Urinary bladder (tissue), 3 donors: ENCODE measurements at regions not wholly inside any gene's neighbourhood (a gene's known extent, or its start where the extent isn't known, plus 50 kb on each side); places are given as distances from the start of the nearest gene placed in this dataset.

Experiments
- DNase-seq: peaks from one replicate; pipeline ENCODE4 v3.0.0-alpha.2; 2015; ENCODE audit errors: extremely low spot score
- H3K27ac ChIP-seq: one replicate; pipeline ENCODE4 v1.5.1; 2013; ENCODE audit warnings: low read depth, mild to moderate bottlenecking, moderate library complexity
- H3K36me3 ChIP-seq: one replicate; pipeline ENCODE4 v1.6.1; 2013; ENCODE audit warnings: mild to moderate bottlenecking, moderate library complexity; ENCODE audit not compliant: insufficient read depth
- H3K4me1 ChIP-seq: one replicate; pipeline ENCODE4 v1.6.1; 2013; ENCODE audit warnings: mild to moderate bottlenecking, moderate library complexity; ENCODE audit not compliant: insufficient read depth
- H3K4me3 ChIP-seq: one replicate; pipeline ENCODE4 v1.5.1; 2013; ENCODE audit warnings: low read depth, low read length
- WGBS: extraction: QIAGEN DNeasy Blood & Tissue Kit; methylation state at CpG from one replicate; pipeline ENCODE4 v1.1.7; 2013; 5-methylcytosine and 5-hydroxymethylcytosine counted together
- donor health status: healthy with polysubstance abuse.
- donor health status: healthy.

- Histone ChIP-seq H3K4me1 (no peaks in the 10 kb centered on the region), H3K4me3 (no peak overlapping the region), H3K27ac (no peak overlapping the region), H3K36me3 (no peaks in the 10 kb centered on the region)
- DNase-seq, result no peak
- 93% methylated on average over 5 of the region's 5 CpGs for WGBS
These were observed 156.1 kb upstream of the LNX1 start for GRCh38 chr4:53747401-53747800.

- DNase-seq, result no peak
- no peak overlapping the region for H3K27ac ChIP-seq
- H3K36me3 ChIP-seq, result no peaks in the 10 kb centered on the region
- H3K4me1 ChIP-seq, result no peaks in the 10 kb centered on the region
- no peak overlapping the region for H3K4me3 ChIP-seq
- 53% methylated on average over 4 of the region's 4 CpGs for WGBS
These were observed 153.3 kb upstream of the LNX1 start for GRCh38 chr4:53744446-53745160.

GRCh38 chr4:53734584-53735353 lies 143.5 kb upstream of the LNX1 start:
- WGBS, result 41% methylated on average over 3 of the region's 3 CpGs
- no peaks in the 10 kb centered on the region for H3K36me3 ChIP-seq
- no peak for DNase-seq
- H3K4me3 ChIP-seq, result no peak overlapping the region
- no peaks in the 10 kb centered on the region for H3K4me1 ChIP-seq
- H3K27ac ChIP-seq, result no peak overlapping the region

GRCh38 chr4:53734182-53734581 lies 142.9 kb upstream of the LNX1 start:
- no peaks in the 10 kb centered on the region for H3K4me1 ChIP-seq
- no peak overlapping the region for H3K4me3 ChIP-seq
- 58% methylated on average over 8 of the region's 8 CpGs for WGBS
- no peak for DNase-seq
- H3K36me3 ChIP-seq, result no peaks in the 10 kb centered on the region
- no peak overlapping the region for H3K27ac ChIP-seq

GRCh38 chr4:53732661-53733060 lies 141.4 kb upstream of the LNX1 start:
- Histone ChIP-seq H3K4me1 (no peaks in the 10 kb centered on the region), H3K36me3 (no peaks in the 10 kb centered on the region), H3K27ac (no peak overlapping the region), H3K4me3 (no peak overlapping the region)
- WGBS, result 82% methylated on average over 1 of the region's 1 CpG
- DNase-seq, result no peak

- no peaks in the 10 kb centered on the region for H3K4me1 ChIP-seq
- no peak overlapping the region for H3K4me3 ChIP-seq
- WGBS, result 53% methylated on average over 5 of the region's 5 CpGs
- no peaks in the 10 kb centered on the region for H3K36me3 ChIP-seq
- H3K27ac ChIP-seq, result no peak overlapping the region
- no peak for DNase-seq
These were observed 138.9 kb upstream of the LNX1 start for GRCh38 chr4:53730031-53730805.

- 92% methylated on average over 1 of the region's 1 CpG for WGBS
- no peak for DNase-seq
- Histone ChIP-seq H3K36me3 (no peaks in the 10 kb centered on the region), H3K4me3 (no peak overlapping the region), H3K27ac (no peak overlapping the region), H3K4me1 (no peaks in the 10 kb centered on the region)
These were observed 130.8 kb upstream of the LNX1 start for GRCh38 chr4:53722110-53722509.

- H3K27ac ChIP-seq, result no peak overlapping the region
- no peaks in the 10 kb centered on the region for H3K4me1 ChIP-seq
- DNase-seq, result no peak
- WGBS, result 92% methylated on average over 1 of the region's 1 CpG
- H3K36me3 ChIP-seq, result no peaks in the 10 kb centered on the region
- no peak overlapping the region for H3K4me3 ChIP-seq
These were observed 130.0 kb upstream of the LNX1 start for GRCh38 chr4:53721263-53721662.

- no peak for DNase-seq
- H3K4me1 ChIP-seq, result no peaks in the 10 kb centered on the region
- H3K36me3 ChIP-seq, result no peaks in the 10 kb centered on the region
- 79% methylated on average over 5 of the region's 5 CpGs for WGBS
- H3K4me3 ChIP-seq, result no peak overlapping the region
- H3K27ac ChIP-seq, result no peak overlapping the region
These were observed 129.5 kb upstream of the LNX1 start for GRCh38 chr4:53720776-53721175.

- Histone ChIP-seq H3K4me3 (no peak overlapping the region), H3K4me1 (no peaks in the 10 kb centered on the region), H3K36me3 (no peaks in the 10 kb centered on the region), H3K27ac (no peak overlapping the region)
- 47% methylated on average over 4 of the region's 4 CpGs for WGBS
- no peak for DNase-seq
These were observed 125.8 kb upstream of the LNX1 start for GRCh38 chr4:53717064-53717549.

- H3K36me3 ChIP-seq, result no peaks in the 10 kb centered on the region
- no peak for DNase-seq
- H3K27ac ChIP-seq, result no peak overlapping the region
- no peaks in the 10 kb centered on the region for H3K4me1 ChIP-seq
- H3K4me3 ChIP-seq, result no peak overlapping the region
- WGBS, result 73% methylated on average over 6 of the region's 6 CpGs
These were observed 125.3 kb upstream of the LNX1 start for GRCh38 chr4:53716471-53717063.

- Histone ChIP-seq H3K36me3 (no peaks in the 10 kb centered on the region), H3K27ac (no peak overlapping the region), H3K4me1 (no peaks in the 10 kb centered on the region), H3K4me3 (no peak overlapping the region)
- no peak for DNase-seq
These were observed 124.7 kb upstream of the LNX1 start for GRCh38 chr4:53716011-53716410.

- no peak for DNase-seq
- Histone ChIP-seq H3K4me3 (no peak overlapping the region), H3K36me3 (no peaks in the 10 kb centered on the region), H3K4me1 (no peaks in the 10 kb centered on the region), H3K27ac (no peak overlapping the region)
- 54% methylated on average over 6 of the region's 6 CpGs for WGBS
These were observed 123.2 kb upstream of the LNX1 start for GRCh38 chr4:53714236-53715140.
